HG03280 (cell line): ENCODE measurements at regions not wholly inside any gene's neighbourhood (a gene's known extent, or its start where the extent isn't known, plus 50 kb on each side); places are given as distances from the start of the nearest gene placed in this dataset.
"Not testable (repeated sequence)": the region's sequence is repeated elsewhere in the genome, so short reads cannot be mapped to it uniquely, and the experiment has no call there.

Source experiments
- ATAC-seq: cut with Tn5 transposase; IDR thresholded peaks from one replicate; pipeline ENCODE4 v1.9.1; 2021; ENCODE audit warnings: mild to moderate bottlenecking, moderate library complexity; ENCODE audit not compliant: unreplicated experiment

GRCh38 chr7:148507787-148508186 is 82.8 kb upstream of the C7orf33 start:
- ATAC-seq = no peak

GRCh38 chr7:148514236-148514635 is 76.3 kb upstream of the C7orf33 start:
- ATAC-seq = no peak

GRCh38 chr7:148515237-148515636 is 75.3 kb upstream of the C7orf33 start:
- ATAC-seq = no peak

GRCh38 chr7:148515728-148516695 is 74.6 kb upstream of the C7orf33 start:
- no peak for ATAC-seq

GRCh38 chr7:148519386-148519785 is 71.2 kb upstream of the C7orf33 start:
- not testable (repeated sequence) for ATAC-seq

- ATAC-seq = no peak
Measured at GRCh38 chr7:148521271-148521670, 69.3 kb upstream of the C7orf33 start.

- ATAC-seq = no peak
Measured at GRCh38 chr7:148523550-148523949, 67.0 kb upstream of the C7orf33 start.

- ATAC-seq = no peak
Measured at GRCh38 chr7:148524479-148525224, 65.9 kb upstream of the C7orf33 start.

GRCh38 chr7:148527717-148528168 is 62.8 kb upstream of the C7orf33 start:
- ATAC-seq = peak; percentile 97

GRCh38 chr7:148535217-148535616 is 55.3 kb upstream of the C7orf33 start:
- no peak for ATAC-seq

GRCh38 chr7:148537435-148537834 is 53.1 kb upstream of the C7orf33 start:
- ATAC-seq = no peak

- ATAC-seq = no peak
Measured at GRCh38 chr7:148540041-148540738, 50.4 kb upstream of the C7orf33 start.
